GDM1 (cell line): ENCODE measurements at regions not wholly inside any gene's neighbourhood (a gene's known extent, or its start where the extent isn't known, plus 50 kb on each side); places are given as distances from the start of the nearest gene placed in this dataset.

Experiments
- DNase-seq: peaks from one replicate; lab custom pipeline; 2025; lab: John Stamatoyannopoulos, UW

DNA sequence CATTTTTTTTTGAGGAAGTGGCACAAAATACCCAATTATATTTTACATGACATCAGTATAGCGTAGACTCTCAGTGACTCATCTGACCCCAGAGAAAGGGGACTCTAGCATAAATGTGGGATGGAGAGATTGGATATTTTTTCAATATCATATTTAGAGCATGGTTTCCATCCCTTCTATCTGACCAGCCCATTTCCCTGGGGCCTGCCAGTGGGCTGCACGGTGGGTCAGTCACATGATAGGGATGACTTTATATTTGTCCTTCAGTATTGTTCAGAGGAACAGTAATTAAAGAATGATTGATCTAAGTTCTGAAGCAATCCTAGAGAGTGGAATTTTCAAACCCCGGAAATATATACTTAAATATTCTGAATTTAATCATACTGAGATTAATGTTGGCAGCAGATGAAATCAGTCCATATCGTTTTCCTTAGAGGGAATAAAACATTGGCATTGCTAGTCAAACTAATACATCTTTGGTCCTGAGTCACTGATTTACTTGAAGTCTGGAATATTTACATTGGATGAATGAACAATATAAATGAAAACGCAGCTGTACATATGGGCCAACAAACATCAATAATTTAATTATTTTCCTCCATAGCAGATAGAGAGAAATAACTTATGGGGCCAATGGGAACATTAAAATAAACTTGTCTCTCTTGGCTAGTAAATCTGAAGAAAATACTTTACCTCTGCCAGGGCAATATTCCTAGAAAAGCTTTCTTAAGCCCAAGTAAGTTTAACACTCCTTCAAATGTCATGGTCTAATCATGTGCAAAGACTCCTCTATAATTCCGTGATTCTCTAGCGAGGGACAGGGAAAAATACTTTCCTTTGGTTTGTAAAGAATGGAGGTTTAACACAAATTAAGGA lies 563.6 kb upstream of the PKDCC start:
- no peak for DNase-seq

DNA sequence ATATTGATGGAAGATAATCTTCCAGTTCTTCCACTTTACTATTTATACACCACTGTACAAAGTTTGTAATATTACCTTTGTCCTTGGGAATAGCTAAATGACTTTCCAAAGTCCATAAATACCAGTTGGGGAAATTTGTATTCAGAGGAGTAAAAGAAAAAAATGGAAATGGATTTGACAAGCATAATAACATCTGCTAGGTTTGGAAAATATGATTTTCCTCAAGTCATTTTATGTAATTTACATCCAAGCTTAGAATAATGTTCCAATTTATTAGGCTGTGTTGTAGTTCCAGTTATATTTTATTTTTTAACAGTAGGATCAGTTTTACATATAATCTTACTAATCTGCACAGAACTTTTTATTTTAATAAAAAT lies 563.0 kb upstream of the PKDCC start:
- DNase-seq: no peak

DNA sequence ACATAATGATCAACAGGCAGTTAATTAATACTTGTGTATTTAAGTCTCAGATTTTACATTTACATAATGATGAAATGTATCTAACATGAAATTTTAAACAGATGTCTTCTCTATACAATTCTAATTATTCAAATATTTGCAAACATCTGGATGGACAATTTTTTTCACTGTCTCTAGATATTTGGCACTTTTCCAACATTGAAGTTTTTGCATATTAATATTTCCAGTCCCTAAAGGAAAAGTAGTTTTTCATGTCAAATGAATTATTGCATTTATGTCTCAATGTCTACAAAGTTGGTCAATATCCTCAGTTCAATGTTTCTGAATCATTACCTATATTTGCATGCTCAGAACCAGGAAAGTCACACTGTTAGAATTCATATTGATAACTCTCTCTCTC lies 560.9 kb upstream of the PKDCC start:
- DNase-seq: no peak

DNA sequence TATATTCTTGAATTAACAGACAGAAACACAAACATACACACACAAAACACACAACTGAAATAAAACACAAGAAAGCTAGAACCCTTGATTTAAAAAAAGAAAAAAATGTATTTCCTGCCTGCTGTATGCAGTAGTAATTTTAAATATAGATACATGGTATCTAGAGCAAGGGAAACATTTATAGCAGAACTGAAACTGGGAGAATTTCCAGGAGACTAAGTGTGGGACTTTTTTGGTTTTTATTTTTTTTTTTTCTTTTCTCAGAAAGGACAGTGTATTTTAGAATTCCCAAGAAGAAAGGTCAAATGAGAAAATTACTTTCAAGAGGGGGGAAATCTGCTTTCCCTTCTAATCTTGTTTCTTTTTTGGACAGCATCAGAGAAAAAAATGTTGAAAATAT lies 558.9 kb upstream of the PKDCC start:
- DNase-seq: no peak

DNA sequence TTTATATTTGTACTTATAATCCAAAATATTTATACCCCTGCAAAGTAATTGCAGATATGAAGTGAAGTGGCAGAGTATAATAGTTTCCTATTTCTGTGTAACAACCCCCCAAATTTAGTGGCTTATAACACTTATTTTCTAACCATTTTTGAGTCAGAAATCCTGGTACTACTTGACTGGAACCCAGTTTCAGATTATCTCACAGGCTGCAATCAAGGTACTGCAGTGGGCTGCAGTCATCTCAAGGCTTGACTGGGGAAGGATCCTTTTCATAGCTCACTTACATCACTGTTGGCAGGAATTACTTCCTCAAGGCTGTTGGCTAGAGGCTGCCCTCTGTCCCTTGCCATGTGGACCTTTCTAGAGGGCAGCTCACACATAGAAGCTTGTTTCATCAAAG lies 558.2 kb upstream of the PKDCC start:
- no peak for DNase-seq

DNA sequence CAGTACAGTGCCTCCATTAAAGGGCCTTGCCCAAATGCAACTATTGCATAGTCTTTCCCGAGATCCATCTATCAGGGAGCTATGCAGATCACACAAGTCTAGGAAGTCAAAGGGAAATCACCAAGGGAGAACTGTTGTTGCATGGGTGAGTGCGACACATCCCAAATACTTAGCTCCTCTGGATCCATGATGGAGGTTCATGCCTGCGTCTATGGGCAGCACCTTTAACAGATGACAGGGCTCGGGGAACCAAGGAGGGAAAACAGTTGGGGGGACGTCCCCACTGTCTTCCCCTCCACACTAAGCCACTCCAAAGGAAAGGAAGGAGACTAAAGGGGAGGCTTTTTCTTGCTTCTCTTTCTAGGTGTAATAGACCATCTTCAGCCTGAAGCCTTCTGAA lies 552.8 kb upstream of the PKDCC start:
- no peak for DNase-seq

DNA sequence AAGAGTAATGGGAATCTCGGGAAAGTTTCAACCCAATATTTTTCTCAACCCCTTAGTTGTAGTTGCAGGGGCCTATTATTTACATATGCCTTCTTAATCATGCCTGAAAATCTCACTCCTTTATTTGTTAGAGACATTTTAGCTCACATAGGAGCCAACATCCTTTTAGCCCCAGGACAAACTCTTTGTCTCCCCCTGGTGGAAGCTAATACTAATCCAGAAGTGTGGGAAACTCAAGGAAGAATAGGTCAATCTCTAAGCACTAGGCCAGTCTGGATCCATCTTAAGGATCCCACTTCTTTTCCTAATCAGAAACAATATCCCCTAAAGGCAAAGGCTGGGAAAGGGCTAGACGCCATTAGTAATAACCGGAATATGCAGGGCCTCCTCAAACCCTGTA lies 550.9 kb upstream of the PKDCC start:
- DNase-seq: no peak

DNA sequence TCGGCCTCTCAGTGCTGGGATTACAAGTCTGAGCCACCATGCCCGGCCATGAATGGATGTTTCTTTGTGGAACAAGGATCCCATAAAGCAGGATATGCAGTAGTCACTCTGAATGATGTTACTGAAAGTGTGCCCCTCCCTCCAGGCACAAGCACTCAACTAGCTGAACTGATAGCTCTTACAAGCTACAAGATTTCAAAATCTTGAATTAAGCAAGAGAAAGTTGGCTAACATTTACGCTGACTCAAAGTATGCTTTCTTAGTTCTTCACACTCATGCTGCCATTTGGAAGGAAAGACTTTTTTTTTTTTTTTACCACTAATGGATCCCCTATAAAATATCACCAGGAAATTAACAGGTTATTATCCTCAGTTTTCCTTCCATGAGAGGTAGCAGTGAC lies 549.0 kb upstream of the PKDCC start:
- no peak for DNase-seq

DNA sequence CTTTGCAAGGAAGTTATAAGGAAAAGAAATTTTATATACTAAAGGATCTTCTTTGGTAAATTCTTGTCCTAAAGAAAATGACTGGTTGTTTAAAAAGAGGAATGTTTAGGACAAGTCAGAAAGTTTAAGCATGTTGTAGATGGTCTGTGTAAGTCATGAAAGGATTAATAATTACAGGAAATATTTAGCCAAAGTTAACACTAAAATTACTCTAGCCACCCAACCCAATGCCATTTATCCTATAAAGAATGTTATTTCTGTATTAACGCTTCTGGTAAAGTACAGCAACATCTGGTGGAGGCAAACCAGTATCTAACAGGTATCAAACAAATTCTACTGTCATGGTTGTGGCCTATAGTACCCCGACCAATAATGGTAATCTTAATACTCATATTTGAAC lies 546.9 kb upstream of the PKDCC start:
- no peak for DNase-seq

DNA sequence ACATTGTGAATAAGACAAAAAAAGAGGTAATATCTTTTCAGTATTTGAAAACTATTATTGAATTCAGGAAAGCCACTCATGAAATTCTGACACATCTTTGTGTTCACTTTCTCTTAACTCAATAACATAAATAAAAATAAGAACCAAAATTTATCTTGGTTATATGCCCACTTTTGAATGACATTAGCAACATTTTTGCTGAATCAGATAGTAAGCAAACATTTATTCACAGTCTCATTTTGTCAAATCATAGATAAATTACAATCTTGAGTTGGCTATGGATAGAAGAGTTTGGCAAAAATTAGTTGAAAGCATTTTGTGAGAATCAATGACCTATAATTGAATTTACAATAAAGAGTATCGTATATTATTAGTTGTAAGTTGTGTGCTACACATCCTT lies 545.1 kb upstream of the PKDCC start:
- DNase-seq: no peak

DNA sequence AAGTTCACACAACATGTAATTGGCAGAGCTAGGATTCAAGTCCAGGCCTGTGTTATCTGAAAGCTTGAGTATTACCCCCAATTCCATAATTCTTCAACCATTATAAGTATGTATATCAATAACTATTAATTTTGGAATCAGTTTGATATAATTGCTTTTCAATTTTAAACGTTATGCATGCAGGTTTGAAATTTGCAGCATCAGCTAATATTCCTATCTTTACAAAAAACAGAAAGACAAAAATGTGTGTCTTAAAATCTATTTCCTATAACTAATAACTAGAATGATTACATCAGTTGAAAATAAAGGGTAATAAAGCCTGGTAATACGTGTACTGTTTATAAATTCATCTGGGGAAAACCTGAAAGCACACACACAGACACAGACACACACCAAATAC lies 543.3 kb upstream of the PKDCC start:
- DNase-seq: no peak

DNA sequence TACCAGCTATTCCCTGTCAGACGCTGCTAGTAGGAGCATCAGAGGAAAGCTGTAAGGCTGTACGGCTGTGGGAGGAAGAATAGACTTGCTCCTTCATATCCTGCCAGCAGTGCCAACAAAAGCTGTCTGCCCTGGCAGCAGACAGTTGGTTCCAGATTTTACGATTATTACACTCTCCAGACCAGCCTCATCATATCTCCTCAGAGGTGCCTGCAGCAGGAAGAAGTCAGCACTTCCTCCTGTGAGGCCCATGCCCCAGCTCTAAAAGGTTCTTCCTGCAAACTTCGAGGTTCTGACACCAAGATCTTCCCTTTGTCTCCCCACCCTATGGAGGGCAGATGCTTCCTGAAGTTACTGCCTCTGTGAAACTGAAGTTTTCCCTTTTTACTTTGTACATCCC lies 537.7 kb upstream of the PKDCC start:
- peak; percentile 80 for DNase-seq

DNA sequence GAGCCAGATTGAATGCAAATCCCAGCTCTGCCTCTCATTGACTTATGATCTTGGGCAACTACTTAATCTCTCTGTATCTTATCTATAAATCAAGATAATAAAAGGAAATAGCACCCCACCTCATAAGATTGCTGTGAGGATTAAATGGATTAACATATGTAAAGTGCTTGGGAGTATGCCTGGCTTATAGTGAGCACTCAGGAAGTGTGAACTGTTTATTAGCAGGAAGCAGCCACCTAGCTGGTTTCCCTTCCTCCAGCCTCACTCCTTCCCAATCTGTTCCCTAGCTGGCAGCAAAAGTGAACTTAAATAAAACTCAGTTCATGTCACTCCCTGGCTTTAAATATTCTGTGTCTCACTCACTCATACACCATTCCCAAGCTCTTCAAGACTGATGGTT lies 526.6 kb upstream of the PKDCC start:
- peak; percentile 38 for DNase-seq

DNA sequence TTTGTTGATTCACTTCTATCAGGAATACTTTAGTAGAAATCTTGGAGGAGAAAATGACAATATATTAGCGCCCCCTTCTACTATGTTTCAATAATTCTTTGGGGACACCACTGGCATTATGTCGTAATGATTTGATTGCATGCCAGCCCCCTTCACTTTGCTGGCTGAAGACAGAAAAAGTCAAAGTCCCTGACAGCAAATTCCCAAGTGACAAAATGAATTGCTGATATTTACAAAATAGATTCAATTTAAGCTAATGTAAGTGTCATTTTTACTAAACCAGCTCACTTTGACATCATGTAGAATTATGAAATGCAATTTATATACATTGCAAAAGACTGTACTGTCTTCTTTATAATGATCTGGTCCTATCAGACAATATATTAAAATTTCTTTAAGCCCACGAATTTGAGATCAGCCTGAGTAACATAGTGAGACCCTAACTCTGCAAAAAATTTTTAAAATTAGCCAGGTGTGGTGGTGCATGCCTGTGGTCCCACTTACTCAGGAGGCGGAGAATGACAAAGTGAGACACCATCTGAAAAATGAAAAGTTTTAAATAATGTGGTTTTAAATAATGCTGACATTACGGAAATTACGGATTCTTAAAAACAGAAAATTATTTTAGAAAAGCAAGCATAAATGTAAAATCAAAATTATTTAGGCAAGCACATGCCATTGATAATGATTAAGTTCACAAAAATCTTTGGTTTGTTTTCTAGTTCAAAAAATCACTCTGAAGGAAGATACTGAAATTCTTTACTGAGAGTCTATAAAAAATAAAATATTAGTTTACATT lies 520.1 kb upstream of the PKDCC start:
- DNase-seq: no peak

DNA sequence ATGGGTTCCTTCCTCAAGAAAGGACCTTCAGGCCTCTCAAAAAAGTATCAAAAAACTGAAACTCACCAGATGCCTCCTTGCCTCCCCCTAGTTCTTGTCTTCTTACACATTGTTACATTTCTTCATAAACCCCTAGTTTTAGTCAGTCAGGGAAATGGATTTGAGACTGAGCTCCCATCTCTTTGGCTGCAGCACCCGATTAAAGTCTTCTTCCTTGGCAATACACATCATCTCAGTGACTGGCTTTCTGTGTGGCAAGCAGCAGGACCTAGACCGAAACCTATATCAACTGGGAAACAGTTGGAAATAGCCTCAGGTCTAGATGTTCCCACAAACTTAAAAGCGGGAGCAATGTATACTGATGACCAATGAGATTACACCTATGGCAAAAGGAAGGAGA lies 512.2 kb upstream of the PKDCC start:
- DNase-seq: no peak

DNA sequence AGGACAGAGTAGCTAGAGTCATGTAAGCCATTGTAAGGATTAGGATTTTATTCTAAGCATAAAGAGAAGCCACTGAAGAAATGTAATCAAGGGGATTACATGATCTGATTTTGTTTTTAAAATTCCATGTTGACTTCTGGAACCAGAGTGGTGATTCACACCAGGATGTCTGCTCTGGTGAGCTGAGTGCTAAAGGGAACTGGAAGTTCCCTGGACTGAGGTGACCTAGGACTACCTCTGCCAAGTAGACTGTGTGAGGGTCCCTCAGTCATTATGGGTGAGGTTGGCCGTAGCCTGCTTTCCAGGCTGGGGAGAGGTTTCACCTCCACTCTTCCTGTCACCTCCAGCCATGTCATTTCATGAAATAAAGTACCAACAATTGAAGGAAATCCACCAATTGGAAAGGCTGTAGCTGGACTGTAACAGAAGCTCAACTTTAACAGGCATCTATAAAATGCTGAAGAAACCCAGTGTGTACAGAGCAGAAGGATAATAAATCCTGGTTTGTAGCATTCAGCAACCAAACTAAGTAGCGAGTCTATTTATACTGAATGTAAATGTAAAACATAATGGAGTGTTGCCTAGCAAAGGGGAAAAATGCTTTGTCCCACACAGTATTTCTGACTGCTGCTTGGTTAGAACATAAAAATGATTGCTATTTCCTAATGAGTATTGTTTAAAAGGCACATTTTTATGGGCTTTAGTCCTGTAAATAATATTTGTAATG lies 507.4 kb upstream of the PKDCC start:
- DNase-seq: no peak

DNA sequence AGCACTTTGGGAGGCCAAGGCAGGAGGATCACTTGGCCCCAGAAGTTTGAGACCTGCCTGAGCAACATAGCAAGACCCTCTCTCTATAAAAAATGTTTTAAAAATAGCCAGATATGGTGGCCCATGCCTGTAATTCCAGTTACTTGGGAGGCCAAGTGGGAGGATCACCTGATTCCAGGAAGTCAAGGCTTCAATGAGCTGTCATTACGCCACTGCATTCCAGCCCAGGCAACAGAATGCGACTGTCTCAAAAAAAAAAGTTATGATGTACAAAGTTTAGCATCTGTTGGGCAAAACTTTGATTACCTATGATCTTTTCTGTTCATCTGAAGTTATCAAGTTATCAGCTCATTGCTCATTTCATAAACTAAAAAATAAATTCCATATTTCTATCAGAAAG lies 504.1 kb upstream of the PKDCC start:
- no peak for DNase-seq

DNA sequence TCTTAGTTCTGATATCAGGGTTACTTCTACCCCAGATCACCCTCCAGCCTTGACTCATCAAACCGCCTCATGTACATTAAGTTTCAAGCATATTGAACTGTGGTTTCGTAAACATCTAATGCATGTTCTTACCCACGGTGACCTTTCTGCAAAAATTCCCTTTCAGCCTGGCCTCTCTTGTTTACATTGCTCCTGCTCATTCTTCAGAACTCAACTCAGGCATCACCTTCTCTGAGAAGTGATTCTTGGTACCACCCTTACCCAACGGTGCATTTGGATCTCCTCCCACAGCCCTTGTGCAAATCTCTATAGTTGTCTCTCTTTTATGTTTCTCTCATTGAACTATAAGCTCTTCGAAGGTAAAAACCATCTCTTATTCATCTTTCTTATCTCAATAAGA lies 503.1 kb upstream of the PKDCC start:
- DNase-seq: no peak

DNA sequence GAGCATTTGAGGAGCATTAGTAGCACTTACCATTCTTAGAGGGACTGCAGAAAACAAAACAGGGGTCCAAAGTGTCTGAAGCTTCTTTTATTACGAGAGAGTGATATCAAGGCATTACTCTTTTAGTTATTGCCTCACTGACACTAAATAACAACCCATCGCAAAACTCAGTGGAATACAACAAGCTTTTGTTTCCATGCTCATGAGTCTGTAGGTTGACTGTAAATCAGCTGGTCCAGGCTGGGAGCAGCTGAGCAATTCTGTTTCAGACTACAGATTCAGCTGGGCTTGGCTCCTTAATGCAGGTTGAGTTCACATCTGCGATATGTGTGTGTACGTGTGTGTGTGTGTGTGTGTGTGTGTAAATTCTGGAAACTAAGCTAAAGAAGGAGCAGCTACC lies 501.8 kb upstream of the PKDCC start:
- DNase-seq: no peak

DNA sequence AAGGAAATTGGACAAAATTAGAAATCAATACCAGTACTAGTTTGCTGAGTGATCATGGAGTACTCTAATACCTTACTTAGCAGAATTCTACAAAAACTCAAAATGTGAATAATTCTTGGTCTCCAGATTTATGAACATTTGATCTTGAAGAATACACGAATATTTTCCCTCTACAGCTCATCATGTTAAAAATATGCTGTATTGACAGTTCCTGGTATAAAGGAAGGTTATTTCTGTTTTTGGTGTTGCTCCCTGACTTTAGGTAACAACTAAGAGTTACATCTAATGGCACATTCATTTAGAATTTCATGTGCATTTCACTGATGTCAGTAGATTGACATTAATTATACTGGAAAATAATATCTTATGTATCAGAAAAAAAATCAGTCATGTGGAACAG lies 479.2 kb upstream of the PKDCC start:
- DNase-seq: no peak

DNA sequence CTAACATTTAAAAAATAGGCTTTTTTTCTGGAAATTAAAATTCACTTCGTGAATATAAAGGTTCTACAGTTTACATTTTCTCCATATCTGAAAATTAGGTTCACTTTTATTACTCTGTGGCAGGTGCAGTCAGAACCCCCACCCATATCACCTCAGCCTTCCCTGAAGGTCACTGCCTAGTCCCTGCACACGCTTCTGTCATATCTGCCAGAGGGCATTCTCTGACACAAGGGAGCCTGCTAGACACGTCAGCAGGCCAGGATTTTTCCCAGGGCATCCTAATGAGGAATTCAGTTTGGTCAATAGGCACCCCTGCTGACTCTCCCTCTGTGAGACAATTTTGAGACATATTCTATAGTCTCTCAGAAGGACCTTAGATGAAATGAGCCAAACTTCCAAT lies 475.7 kb upstream of the PKDCC start:
- no peak for DNase-seq

DNA sequence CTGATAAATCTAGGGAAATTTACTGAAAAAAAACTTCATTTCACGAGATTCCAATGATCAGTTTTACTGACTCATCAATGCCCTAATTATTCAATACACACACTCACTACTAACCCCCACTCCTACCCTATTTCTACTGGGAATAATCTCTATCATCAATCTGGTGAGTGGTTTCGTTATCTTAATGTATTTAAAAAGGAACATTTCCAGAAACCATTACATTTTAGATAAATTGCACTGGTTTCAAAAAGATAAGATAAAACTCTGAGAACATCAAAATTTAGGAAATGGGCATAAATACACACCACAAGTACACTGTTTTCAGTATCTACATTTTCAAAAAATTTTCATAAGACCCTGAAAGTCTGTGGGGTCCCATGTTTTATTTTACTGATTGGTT lies 471.4 kb upstream of the PKDCC start:
- DNase-seq: no peak

DNA sequence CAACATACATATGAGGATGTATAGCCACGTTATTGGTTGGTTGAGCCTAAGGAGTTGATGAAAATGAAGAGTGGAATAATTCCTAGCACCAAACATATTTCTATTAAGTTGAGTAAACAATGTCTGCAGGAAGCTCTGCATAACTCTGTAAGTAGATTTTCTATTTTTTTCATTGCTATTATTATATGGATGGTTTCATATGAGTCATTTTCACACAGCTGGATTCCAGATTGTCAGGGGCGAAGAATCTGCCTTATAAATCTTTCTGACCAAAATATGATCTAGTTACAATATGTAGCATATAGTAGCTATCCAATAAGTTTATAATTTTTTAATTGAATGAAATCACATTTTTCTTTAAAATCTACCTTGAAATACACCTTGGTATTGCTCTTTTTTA lies 468.0 kb upstream of the PKDCC start:
- DNase-seq: no peak
